ENCODE measurements at regions not wholly inside any gene's neighbourhood (a gene's known extent, or its start where the extent isn't known, plus 50 kb on each side); places are given as distances from the start of the nearest gene placed in this dataset.

GRCh38 chr13:37443538-37443937 lies 155.0 kb downstream of the POSTN start:
- Histone ChIP-seq H3K27me3 (ENCODE audit: insufficient read depth, low read depth) (no peaks in the 10 kb centered on the region), H3K4me3 (no peak overlapping the region), H3K9me3 (ENCODE audit: insufficient read depth, low read depth) (no peaks in the 10 kb centered on the region), H3K27ac (no peak overlapping the region), H4K20me1 (ENCODE audit: insufficient read depth) (no peaks in the 10 kb centered on the region), H3F3A (ENCODE audit: insufficient read depth, low read depth) (no peaks in the 10 kb centered on the region), H3K36me3 (ENCODE audit: low read depth) (no peaks in the 10 kb centered on the region), H3K79me2 (ENCODE audit: low read depth) (no peaks in the 10 kb centered on the region), H2AFZ (no peak overlapping the region), H3K4me1 (replicated peaks; ENCODE audit: insufficient read depth) (no peaks in the 10 kb centered on the region), H3K9me2 (ENCODE audit: insufficient read depth) (no peaks in the 10 kb centered on the region), H3K4me2 (no peak overlapping the region)
- no peak for TF ChIP-seq CTCF (conservative IDR thresholded peaks at IDR 0.05)
- TF ChIP-seq EZH2 (IDR thresholded peaks at IDR 0.05; ENCODE audit: low read depth), result no peak
- no peak for DNase-seq
- POLR2A ChIA-PET (ENCODE audit: unreplicated experiment), result no interaction called here
- intact Hi-C loops (cut with micrococcal nuclease; ENCODE audit: unreplicated experiment), result no loop called here
- CTCF ChIA-PET, result no interaction called here
- BruUV-seq (replicated peaks), result no TSS peak

DNA sequence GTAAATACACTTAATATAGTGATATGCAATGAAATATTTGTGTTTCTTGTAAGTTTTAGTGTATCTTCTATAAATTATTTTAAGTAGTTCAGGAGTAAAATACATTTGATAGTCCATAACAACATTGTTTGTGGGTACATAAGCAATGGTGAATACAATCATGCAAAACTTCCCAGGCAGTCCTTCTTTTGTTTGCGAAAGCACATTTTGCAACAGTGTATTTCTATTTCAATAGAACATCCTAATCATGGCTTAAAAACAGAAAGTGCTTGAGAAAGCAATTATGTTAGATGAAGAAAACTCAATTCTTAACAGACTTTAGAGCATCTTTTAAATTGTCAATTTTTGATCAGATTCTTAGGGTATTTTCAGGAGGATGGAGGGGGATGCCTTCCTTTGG lies 155.6 kb downstream of the POSTN start:
- Histone ChIP-seq H2AFZ (no peak overlapping the region), H3K79me2 (ENCODE audit: low read depth) (no peaks in the 10 kb centered on the region), H3K27ac (no peak overlapping the region), H3K4me3 (no peak overlapping the region), H3K4me2 (no peak overlapping the region), H3K36me3 (ENCODE audit: low read depth) (no peaks in the 10 kb centered on the region), H3F3A (ENCODE audit: insufficient read depth, low read depth) (no peaks in the 10 kb centered on the region), H3K27me3 (ENCODE audit: insufficient read depth, low read depth) (no peaks in the 10 kb centered on the region), H3K4me1 (replicated peaks; ENCODE audit: insufficient read depth) (no peaks in the 10 kb centered on the region), H4K20me1 (ENCODE audit: insufficient read depth) (no peaks in the 10 kb centered on the region), H3K9me3 (ENCODE audit: insufficient read depth, low read depth) (no peaks in the 10 kb centered on the region), H3K9me2 (ENCODE audit: insufficient read depth) (no peaks in the 10 kb centered on the region)
- intact Hi-C loops (cut with micrococcal nuclease; ENCODE audit: unreplicated experiment), result no loop called here
- DNase-seq, result no peak
- BruUV-seq (replicated peaks), result no TSS peak
- no peak for TF ChIP-seq EZH2 (IDR thresholded peaks at IDR 0.05; ENCODE audit: low read depth)
- TF ChIP-seq CTCF (conservative IDR thresholded peaks at IDR 0.05), result no peak
- CTCF ChIA-PET, result no interaction called here
- POLR2A ChIA-PET (ENCODE audit: unreplicated experiment), result no interaction called here

DNA sequence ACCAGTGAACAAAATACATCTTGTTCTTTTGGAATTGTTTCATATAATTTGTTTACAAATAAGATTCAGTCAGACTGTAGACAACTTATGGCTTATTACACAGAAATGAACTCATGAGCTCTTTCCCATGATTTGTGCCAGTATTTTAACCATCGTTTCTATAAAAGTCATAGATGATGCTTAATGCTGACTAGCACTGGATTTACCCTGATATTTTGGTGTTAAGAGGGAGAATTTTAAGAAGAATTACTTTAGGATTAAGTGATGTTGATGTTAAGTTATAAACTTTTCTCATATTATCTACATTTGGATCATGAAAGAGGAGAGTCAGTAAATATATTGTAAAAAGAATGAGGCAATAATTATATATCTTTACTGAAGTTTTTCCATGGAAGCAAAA lies 162.7 kb downstream of the POSTN start:
- Histone ChIP-seq H3K79me2 (ENCODE audit: low read depth) (no peaks in the 10 kb centered on the region), H3F3A (ENCODE audit: insufficient read depth, low read depth) (no peaks in the 10 kb centered on the region), H3K4me1 (replicated peaks; ENCODE audit: insufficient read depth) (no peaks in the 10 kb centered on the region), H4K20me1 (ENCODE audit: insufficient read depth) (no peaks in the 10 kb centered on the region), H3K4me3 (no peak overlapping the region), H3K4me2 (no peak overlapping the region), H2AFZ (no peak overlapping the region), H3K27me3 (ENCODE audit: insufficient read depth, low read depth) (no peaks in the 10 kb centered on the region), H3K27ac (no peak overlapping the region), H3K9me3 (ENCODE audit: insufficient read depth, low read depth) (no peaks in the 10 kb centered on the region), H3K9me2 (ENCODE audit: insufficient read depth) (no peaks in the 10 kb centered on the region; the same call in 1 of the 2 replicates), H3K36me3 (ENCODE audit: low read depth) (no peaks in the 10 kb centered on the region)
- no peak for TF ChIP-seq EZH2 (IDR thresholded peaks at IDR 0.05; ENCODE audit: low read depth)
- TF ChIP-seq CTCF (conservative IDR thresholded peaks at IDR 0.05), result no peak
- intact Hi-C loops (cut with micrococcal nuclease; ENCODE audit: unreplicated experiment), result no loop called here
- DNase-seq, result no peak
- POLR2A ChIA-PET (ENCODE audit: unreplicated experiment), result no interaction called here
- CTCF ChIA-PET, result no interaction called here
- BruUV-seq (replicated peaks), result no TSS peak
